Panc1 (cell line): ENCODE measurements at regions not wholly inside any gene's neighbourhood (a gene's known extent, or its start where the extent isn't known, plus 50 kb on each side); places are given as distances from the start of the nearest gene placed in this dataset.
A peak's percentile ranks its signal among the peaks of the same experiment; 100 is the strongest.

ENCODE experiments used
- ATAC-seq: fragments of 200-7000 bp; cut with Tn5 transposase; 2 replicates; pipeline ENCODE4 v1.9.1; 2020; ENCODE audit warnings: mild to moderate bottlenecking, moderate library complexity
- BruUV-seq: library from RNA; stranded (reverse); fragments of 400-500 nt; replicated peaks from 2 replicates; lab custom pipeline; 2021; lab: Mats Ljungman, UMichigan
- CTCF ChIA-PET: fragments of 300-600 bp; sonication (Branson Sonifier 250); formaldehyde crosslinking; loops from one replicate; lab custom pipeline; 2022; ENCODE audit warnings: antibody characterized with exemption; lab: Charles Lee
- POLR2A ChIA-PET: fragments of 300-600 bp; sonication (Branson Sonifier 250); formaldehyde crosslinking; loops from one replicate; lab custom pipeline; 2022; ENCODE audit warnings: antibody characterized with exemption; lab: Charles Lee
- DNase-seq: peaks from one replicate; pipeline ENCODE4 v3.0.0-alpha.2; 2010; ENCODE audit warnings: low read depth, low spot score
- H3K27ac ChIP-seq: 2 replicates; pipeline ENCODE4 v1.5.1; 2011; ENCODE audit warnings: mild to moderate bottlenecking, low read length, inconsistent platforms
- H3K27me3 ChIP-seq: fragments of 200-500 bp; sonication (Bioruptor generic); 2 replicates; pipeline ENCODE4 v1.6.0; 2014; ENCODE audit warnings: low read length, inconsistent platforms; ENCODE audit not compliant: control insufficient read depth, insufficient read depth
- H3K36me3 ChIP-seq: fragments of 200-500 bp; sonication (Bioruptor generic); 2 replicates; pipeline ENCODE4 v1.5.1; 2014; ENCODE audit warnings: inconsistent platforms, mild to moderate bottlenecking, low read length, moderate library complexity; ENCODE audit not compliant: control insufficient read depth, insufficient read depth
- H3K4me1 ChIP-seq: 2 replicates; pipeline ENCODE4 v1.5.1; 2011; ENCODE audit warnings: inconsistent platforms, mild to moderate bottlenecking, low read length, moderate library complexity; ENCODE audit not compliant: control insufficient read depth, insufficient read depth
- H3K4me3 ChIP-seq, 2 experiments: 2 replicates each; pipeline ENCODE4 v1.5.1; 2011 to 2012; ENCODE audit warnings: low read depth in 2 of 2, low read length in 2 of 2, mild to moderate bottlenecking in 2 of 2, inconsistent platforms in 1 of 2, moderate library complexity in 1 of 2
- H3K9me3 ChIP-seq: fragments of 200-500 bp; sonication (Bioruptor generic); 2 replicates; pipeline ENCODE4 v1.5.1; 2014; ENCODE audit warnings: low read depth, mild to moderate bottlenecking, inconsistent platforms, low read length, moderate library complexity; ENCODE audit not compliant: control insufficient read depth, insufficient read depth
- POLR2AphosphoS5 ChIP-seq: IDR thresholded peaks from 2 replicates; pipeline ENCODE4 v1.6.1; 2012; ENCODE audit warnings: mild to moderate bottlenecking, low read depth, low read length, moderate library complexity
- REST ChIP-seq, 2 experiments: IDR thresholded peaks; 2 replicates each; pipeline ENCODE4 v1.6.1; 2011 to 2012; ENCODE audit warnings: low read depth in 2 of 2, control low read depth in 1 of 2, low read length in 1 of 2, mild to moderate bottlenecking in 1 of 2, moderate library complexity in 1 of 2; ENCODE audit not compliant: insufficient read depth in 1 of 2
- SIN3A ChIP-seq: IDR thresholded peaks from 2 replicates; pipeline ENCODE4 v1.6.1; 2012; ENCODE audit warnings: low read depth, mild to moderate bottlenecking, low read length, moderate library complexity, borderline replicate concordance; ENCODE audit not compliant: insufficient read depth
- TCF7L2 ChIP-seq: IDR thresholded peaks from 2 replicates; pipeline ENCODE4 v1.6.1; 2011; ENCODE audit warnings: mild to moderate bottlenecking, low read depth, low read length, inconsistent platforms
- in situ Hi-C: cut with HindIII; loops from 2 replicates; pipeline ENCODE4 v1.10.0; 2016; ENCODE audit warnings: low sequenced_read_pairs, low pct_unique_long_range_greater_than_20kb
- intact Hi-C: fragments of 100-400 bp; cut with micrococcal nuclease; formaldehyde crosslinking; loops from one replicate; pipeline ENCODE4 v1.10.0; 2022; ENCODE audit not compliant: unreplicated experiment
- TF ChIP-seq, protein P1 (sequence below): fragments of 450-650 bp; IDR thresholded peaks from 2 replicates; pipeline ENCODE4 v1.5.1; 2017; ENCODE audit warnings: mild to moderate bottlenecking

GRCh38 chr1:188497020-188497419, 1668.3 kb downstream of the PLA2G4A start:
- Histone ChIP-seq H3K4me3 (no peak overlapping the region), H3K4me1 (no peaks in the 10 kb centered on the region), H3K27ac (no peak overlapping the region), H3K36me3 (no peaks in the 10 kb centered on the region), H3K27me3 (no peaks in the 10 kb centered on the region), H3K9me3 (no peaks in the 10 kb centered on the region)
- TF ChIP-seq SIN3A (no peak), POLR2AphosphoS5 (no peak), TCF7L2 (no peak), REST (IDR thresholded peaks at IDR 0.05; ENCODE audit: insufficient read depth in 1 of 2, low read depth in 2 of 2, low read length in 1 of 2) (no peak)
- TF ChIP-seq, protein P1, sequence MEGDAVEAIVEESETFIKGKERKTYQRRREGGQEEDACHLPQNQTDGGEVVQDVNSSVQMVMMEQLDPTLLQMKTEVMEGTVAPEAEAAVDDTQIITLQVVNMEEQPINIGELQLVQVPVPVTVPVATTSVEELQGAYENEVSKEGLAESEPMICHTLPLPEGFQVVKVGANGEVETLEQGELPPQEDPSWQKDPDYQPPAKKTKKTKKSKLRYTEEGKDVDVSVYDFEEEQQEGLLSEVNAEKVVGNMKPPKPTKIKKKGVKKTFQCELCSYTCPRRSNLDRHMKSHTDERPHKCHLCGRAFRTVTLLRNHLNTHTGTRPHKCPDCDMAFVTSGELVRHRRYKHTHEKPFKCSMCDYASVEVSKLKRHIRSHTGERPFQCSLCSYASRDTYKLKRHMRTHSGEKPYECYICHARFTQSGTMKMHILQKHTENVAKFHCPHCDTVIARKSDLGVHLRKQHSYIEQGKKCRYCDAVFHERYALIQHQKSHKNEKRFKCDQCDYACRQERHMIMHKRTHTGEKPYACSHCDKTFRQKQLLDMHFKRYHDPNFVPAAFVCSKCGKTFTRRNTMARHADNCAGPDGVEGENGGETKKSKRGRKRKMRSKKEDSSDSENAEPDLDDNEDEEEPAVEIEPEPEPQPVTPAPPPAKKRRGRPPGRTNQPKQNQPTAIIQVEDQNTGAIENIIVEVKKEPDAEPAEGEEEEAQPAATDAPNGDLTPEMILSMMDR, result no peak
- ATAC-seq, result no peak
- intact Hi-C loops, result no loop called here
- no peak for DNase-seq
- no TSS peak for BruUV-seq
- in situ Hi-C loops, result no loop called here
- CTCF ChIA-PET, result no interaction called here
- POLR2A ChIA-PET, result no interaction called here

DNA sequence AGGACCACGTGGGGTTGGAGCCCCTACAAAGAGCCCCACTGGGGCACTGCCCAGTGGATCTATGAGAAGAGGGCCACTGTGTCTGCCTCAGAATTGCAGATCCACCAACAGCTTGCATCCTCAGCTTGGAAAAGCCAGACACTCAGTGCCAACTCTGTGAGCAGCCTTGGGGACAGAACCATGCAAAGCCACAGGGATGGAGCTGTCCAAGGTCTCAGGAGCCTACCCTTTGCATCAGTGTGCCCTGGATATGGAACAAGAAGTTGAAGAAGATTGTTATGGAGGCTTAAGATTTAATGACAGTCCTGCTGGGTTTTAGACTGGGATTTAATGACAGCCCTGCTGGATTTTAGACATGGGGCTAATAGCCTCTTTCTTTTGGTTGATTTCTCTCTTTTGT, 1670.9 kb downstream of the PLA2G4A start:
- POLR2A ChIA-PET, result no interaction called here
- ATAC-seq (no peak), DNase-seq (no peak)
- no peak overlapping the region for H3K4me3 ChIP-seq
- in situ Hi-C loops (no loop called here), intact Hi-C loops (no loop called here)
- BruUV-seq, result no TSS peak
- no peaks in the 10 kb centered on the region for H3K4me1 ChIP-seq
- H3K27ac ChIP-seq, result no peak overlapping the region
- H3K9me3 ChIP-seq, result no peaks in the 10 kb centered on the region
- no peaks in the 10 kb centered on the region for H3K27me3 ChIP-seq
- no peaks in the 10 kb centered on the region for H3K36me3 ChIP-seq
- TF ChIP-seq, protein P1, result no peak
- TF ChIP-seq SIN3A (no peak), REST (IDR thresholded peaks at IDR 0.05; ENCODE audit: insufficient read depth in 1 of 2, low read depth in 2 of 2, low read length in 1 of 2) (peak; percentile 65 to 74; a peak in 3 of 4 replicates), TCF7L2 (no peak)
- CTCF ChIA-PET, result no interaction called here
